NCI-H128 (cell line): ENCODE measurements at regions not wholly inside any gene's neighbourhood (a gene's known extent, or its start where the extent isn't known, plus 50 kb on each side); places are given as distances from the start of the nearest gene placed in this dataset.
"Not testable (repeated sequence)": the region's sequence is repeated elsewhere in the genome, so short reads cannot be mapped to it uniquely, and the experiment has no call there.

Experiments used
- DNase-seq: peaks from one replicate; lab custom pipeline; 2025; ENCODE audit not compliant: unreplicated experiment; lab: John Stamatoyannopoulos, UW

GRCh38 chr3:83251490-83251889, 1490.0 kb upstream of the GBE1 start:
- no peak for DNase-seq

- DNase-seq, result no peak
Measured at GRCh38 chr3:83250613-83251012, 1489.2 kb upstream of the GBE1 start.

- DNase-seq, result no peak
Measured at GRCh38 chr3:83248454-83248853, 1487.0 kb upstream of the GBE1 start.

- no peak for DNase-seq
Measured at GRCh38 chr3:83235180-83235814, 1473.9 kb upstream of the GBE1 start.

- no peak for DNase-seq
Measured at GRCh38 chr3:83233715-83234114, 1472.3 kb upstream of the GBE1 start.

GRCh38 chr3:83230841-83231240, 1469.4 kb upstream of the GBE1 start:
- no peak for DNase-seq

GRCh38 chr3:83230376-83230775, 1468.9 kb upstream of the GBE1 start:
- DNase-seq, result no peak

GRCh38 chr3:83226751-83227150, 1465.3 kb upstream of the GBE1 start:
- no peak for DNase-seq

- DNase-seq, result no peak
Measured at GRCh38 chr3:83224101-83224868, 1462.8 kb upstream of the GBE1 start.

- DNase-seq, result no peak
Measured at GRCh38 chr3:83218383-83219200, 1457.1 kb upstream of the GBE1 start.

GRCh38 chr3:83217595-83218118, 1456.2 kb upstream of the GBE1 start:
- DNase-seq, result not testable (repeated sequence)

GRCh38 chr3:83216919-83217594, 1455.6 kb upstream of the GBE1 start:
- DNase-seq, result no peak

- no peak for DNase-seq
Measured at GRCh38 chr3:83195243-83195642, 1433.8 kb upstream of the GBE1 start.

- DNase-seq, result no peak
Measured at GRCh38 chr3:83193526-83193925, 1432.1 kb upstream of the GBE1 start.

GRCh38 chr3:83189634-83190033, 1428.2 kb upstream of the GBE1 start:
- DNase-seq, result no peak

GRCh38 chr3:83169473-83169872, 1408.0 kb upstream of the GBE1 start:
- DNase-seq, result no peak

GRCh38 chr3:83150896-83151295, 1389.5 kb upstream of the GBE1 start:
- no peak for DNase-seq

- no peak for DNase-seq
Measured at GRCh38 chr3:83140983-83141382, 1379.5 kb upstream of the GBE1 start.

GRCh38 chr3:83131236-83131635, 1369.8 kb upstream of the GBE1 start:
- no peak for DNase-seq

GRCh38 chr3:83122774-83123350, 1361.4 kb upstream of the GBE1 start:
- no peak for DNase-seq

- no peak for DNase-seq
Measured at GRCh38 chr3:83093222-83093572, 1331.8 kb upstream of the GBE1 start.
